ENCODE measurements at regions not wholly inside any gene's neighbourhood (a gene's known extent, or its start where the extent isn't known, plus 50 kb on each side); places are given as distances from the start of the nearest gene placed in this dataset.
A peak's percentile ranks its signal among the peaks of the same experiment; 100 is the strongest.
"Not testable (repeated sequence)": the region's sequence is repeated elsewhere in the genome, so short reads cannot be mapped to it uniquely, and the experiment has no call there.

DNA sequence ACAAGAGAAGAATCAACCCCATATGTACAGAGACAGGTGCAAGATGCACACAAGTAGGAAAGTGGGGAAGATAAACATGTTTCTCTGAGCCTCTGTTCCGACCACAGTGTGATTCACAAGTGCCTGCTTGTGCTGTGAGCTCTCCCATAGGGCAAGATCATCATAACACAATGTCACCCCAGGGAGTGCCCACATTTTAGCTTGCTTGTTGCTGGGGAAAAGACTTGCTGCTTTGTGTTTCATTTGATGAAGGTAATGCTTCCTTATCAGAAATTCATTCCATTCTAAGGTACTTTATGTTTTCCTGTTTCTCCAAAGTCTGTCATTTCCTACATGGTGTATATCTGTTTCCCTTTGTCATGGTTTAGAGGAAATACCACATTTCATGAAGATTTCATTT is 304.5 kb upstream of the DIPK2B start:
- no TSS peak for BruUV-seq (replicated peaks)
- peak overlapping the region; percentile 19 for H3K4me2 ChIP-seq (ENCODE audit: insufficient read depth, low read length)
- intact Hi-C loops (cut with micrococcal nuclease), result loop anchor here (1.0 kb wide), 5 partner anchors 25 to 307 kb away; no protein-coding TSS in a partner anchor

DNA sequence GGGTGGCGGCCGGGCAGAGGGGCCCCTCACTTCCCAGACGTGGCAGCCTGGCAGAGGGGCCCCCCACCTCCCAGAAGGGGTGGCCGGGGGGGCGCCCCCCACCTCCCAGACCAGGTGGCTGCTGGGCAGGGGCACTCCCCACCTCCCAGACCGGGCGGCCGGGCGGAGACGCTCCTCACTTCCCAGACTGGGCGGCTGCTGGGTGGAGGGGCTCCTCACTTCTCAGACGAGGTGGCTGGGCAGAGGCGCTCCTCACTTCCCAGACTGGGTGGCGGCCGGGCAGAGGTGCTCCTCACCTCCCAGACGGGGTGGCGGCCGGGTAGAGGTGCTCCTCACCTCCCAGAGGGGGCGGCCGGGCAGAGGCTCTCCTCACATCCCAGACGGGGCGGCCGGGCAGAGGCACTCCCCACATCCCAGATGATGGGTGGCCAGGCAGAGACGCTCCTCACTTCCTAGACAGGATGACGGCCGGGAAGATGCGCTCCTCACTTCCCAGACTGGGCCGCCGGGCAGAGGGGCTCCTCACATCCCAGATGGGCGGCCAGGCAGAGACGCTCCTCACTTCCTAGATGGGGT is 303.2 kb upstream of the DIPK2B start:
- intact Hi-C loops (cut with micrococcal nuclease); POLR2A ChIA-PET; H3K9me1 ChIP-seq (replicated peaks; ENCODE audit: control insufficient read depth, extremely low read depth, insufficient read depth, low read length); H3K4me3 ChIP-seq (replicated peaks in 1 of 3; ENCODE audit: insufficient read depth in 1 of 3, low read depth in 1 of 3, low read length in 3 of 3); H3K9ac ChIP-seq (replicated peaks; ENCODE audit: extremely low read depth, insufficient read depth, low read length); DNase-seq (ENCODE audit: low read depth, low spot score); H3K9me3 ChIP-seq (replicated peaks; ENCODE audit: control insufficient read depth, insufficient read depth, low read length); H4K20me1 ChIP-seq (replicated peaks; ENCODE audit: control insufficient read depth, extremely low read depth, insufficient read depth, low read length); FAIRE-seq; BruUV-seq (replicated peaks); dilution Hi-C loops (cut with MboI; ENCODE audit: extremely low pct_ligation_motif_present, low sequenced_read_pairs); CTCF ChIA-PET; H3K4me2 ChIP-seq (ENCODE audit: insufficient read depth, low read length); H3K79me2 ChIP-seq (ENCODE audit: control insufficient read depth, insufficient read depth, low read length); H3K27me3 ChIP-seq (ENCODE audit: control insufficient read depth in 2 of 2, insufficient read depth in 2 of 2, low read length in 2 of 2); H3K36me3 ChIP-seq (ENCODE audit: control insufficient read depth in 2 of 2, extremely low read depth in 1 of 2, insufficient read depth in 2 of 2, low read length in 2 of 2); H2AFZ ChIP-seq (ENCODE audit: low read depth, low read length): not testable (repeated sequence)
- Histone ChIP-seq H3K4me1 (ENCODE audit: control insufficient read depth, extremely low read depth, insufficient read depth, low read length) (peaks cover 34% of the 10 kb centered on the region), H3K27ac (ENCODE audit: insufficient read depth, low read depth, low read length) (peak overlapping the region; percentile 25)

More for the DNA sequence above, 304.5 kb upstream of the DIPK2B start:
- ChIA-PET POLR2A (interaction anchor here (1.0 to 1.1 kb wide), 2 partner anchors 26 to 307 kb away, joined by 3 to 11 read pairs; no protein-coding TSS in a partner anchor), CTCF (interaction anchor here (0.7 to 2.9 kb wide), 9 partner anchors 10 to 903 kb away, joined by 3 to 10 read pairs (median 4); no protein-coding TSS in a partner anchor)
- FAIRE-seq (peak; percentile 96), DNase-seq (ENCODE audit: low read depth, low spot score) (peak; percentile 92)
- Histone ChIP-seq H3K27me3 (ENCODE audit: control insufficient read depth in 2 of 2, insufficient read depth in 2 of 2, low read length in 2 of 2) (no peaks in the 10 kb centered on the region), H3K9me1 (replicated peaks; ENCODE audit: control insufficient read depth, extremely low read depth, insufficient read depth, low read length) (no peaks in the 10 kb centered on the region), H3K4me3 (replicated peaks in 1 of 3; ENCODE audit: insufficient read depth in 1 of 3, low read depth in 1 of 3, low read length in 3 of 3) (no peak overlapping the region), H3K27ac (ENCODE audit: insufficient read depth, low read depth, low read length) (peak overlapping the region; percentile 96), H3K9me3 (replicated peaks; ENCODE audit: control insufficient read depth, insufficient read depth, low read length) (no peaks in the 10 kb centered on the region), H3K79me2 (ENCODE audit: control insufficient read depth, insufficient read depth, low read length) (no peaks in the 10 kb centered on the region), H2AFZ (ENCODE audit: low read depth, low read length) (no peak overlapping the region), H3K4me1 (ENCODE audit: control insufficient read depth, extremely low read depth, insufficient read depth, low read length) (peaks cover 35% of the 10 kb centered on the region), H4K20me1 (replicated peaks; ENCODE audit: control insufficient read depth, extremely low read depth, insufficient read depth, low read length) (no peaks in the 10 kb centered on the region), H3K36me3 (ENCODE audit: control insufficient read depth in 2 of 2, extremely low read depth in 1 of 2, insufficient read depth in 2 of 2, low read length in 2 of 2) (no peaks in the 10 kb centered on the region), H3K9ac (replicated peaks; ENCODE audit: extremely low read depth, insufficient read depth, low read length) (peak overlapping the region; percentile 59)
- dilution Hi-C loops (cut with MboI; ENCODE audit: extremely low pct_ligation_motif_present, low sequenced_read_pairs), result no loop called here
- TF ChIP-seq FOS (IDR thresholded peaks at IDR 0.05; ENCODE audit: borderline replicate concordance, insufficient read depth, low read length), result peak; percentile 63
- TF ChIP-seq GATA2 (IDR thresholded peaks at IDR 0.05; ENCODE audit: insufficient read depth, insufficient read length, low read depth, low read length), result peak; percentile 69
- TF ChIP-seq, protein P1, sequence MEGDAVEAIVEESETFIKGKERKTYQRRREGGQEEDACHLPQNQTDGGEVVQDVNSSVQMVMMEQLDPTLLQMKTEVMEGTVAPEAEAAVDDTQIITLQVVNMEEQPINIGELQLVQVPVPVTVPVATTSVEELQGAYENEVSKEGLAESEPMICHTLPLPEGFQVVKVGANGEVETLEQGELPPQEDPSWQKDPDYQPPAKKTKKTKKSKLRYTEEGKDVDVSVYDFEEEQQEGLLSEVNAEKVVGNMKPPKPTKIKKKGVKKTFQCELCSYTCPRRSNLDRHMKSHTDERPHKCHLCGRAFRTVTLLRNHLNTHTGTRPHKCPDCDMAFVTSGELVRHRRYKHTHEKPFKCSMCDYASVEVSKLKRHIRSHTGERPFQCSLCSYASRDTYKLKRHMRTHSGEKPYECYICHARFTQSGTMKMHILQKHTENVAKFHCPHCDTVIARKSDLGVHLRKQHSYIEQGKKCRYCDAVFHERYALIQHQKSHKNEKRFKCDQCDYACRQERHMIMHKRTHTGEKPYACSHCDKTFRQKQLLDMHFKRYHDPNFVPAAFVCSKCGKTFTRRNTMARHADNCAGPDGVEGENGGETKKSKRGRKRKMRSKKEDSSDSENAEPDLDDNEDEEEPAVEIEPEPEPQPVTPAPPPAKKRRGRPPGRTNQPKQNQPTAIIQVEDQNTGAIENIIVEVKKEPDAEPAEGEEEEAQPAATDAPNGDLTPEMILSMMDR (IDR thresholded peaks at IDR 0.05; ENCODE audit: extremely low read depth in 1 of 2, insufficient read depth in 1 of 2, low read depth in 1 of 2, low read length in 2 of 2), result no peak
- TF ChIP-seq, protein P2, sequence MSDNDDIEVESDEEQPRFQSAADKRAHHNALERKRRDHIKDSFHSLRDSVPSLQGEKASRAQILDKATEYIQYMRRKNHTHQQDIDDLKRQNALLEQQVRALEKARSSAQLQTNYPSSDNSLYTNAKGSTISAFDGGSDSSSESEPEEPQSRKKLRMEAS (IDR thresholded peaks at IDR 0.05; ENCODE audit: insufficient read depth, insufficient read length), result no peak
- TF ChIP-seq EZH2 (IDR thresholded peaks at IDR 0.05; ENCODE audit: borderline replicate concordance, low read depth, low read length, severe bottlenecking), result no peak
- TF ChIP-seq POLR2AphosphoS5 (IDR thresholded peaks at IDR 0.05; ENCODE audit: insufficient read depth, low read depth, low read length), result peak; percentile 37
- TF ChIP-seq JUN (IDR thresholded peaks at IDR 0.05; ENCODE audit: borderline replicate concordance, insufficient read depth, insufficient read length, low read depth), result peak; percentile 72
- TF ChIP-seq POLR2A (IDR thresholded peaks at IDR 0.05; ENCODE audit: low read depth, low read length), result peak; percentile 36
- no peak for TF ChIP-seq MYC (IDR thresholded peaks at IDR 0.05; ENCODE audit: low read depth, low read length)
